Fibroblast of peridontal ligament (primary cell): ENCODE measurements at regions not wholly inside any gene's neighbourhood (a gene's known extent, or its start where the extent isn't known, plus 50 kb on each side); places are given as distances from the start of the nearest gene placed in this dataset.

Source experiments
- DNase-seq: peaks from one replicate; pipeline ENCODE4 v3.0.0-alpha.2; 2010; ENCODE audit errors: extremely low read depth

- DNase-seq, result peak; percentile 11
Measured at GRCh38 chr7:41238851-41239331, 464.0 kb downstream of the INHBA start.

GRCh38 chr7:41237956-41238355, 464.9 kb downstream of the INHBA start:
- no peak for DNase-seq

- peak; percentile 34 for DNase-seq
Measured at GRCh38 chr7:41232086-41232485, 470.8 kb downstream of the INHBA start.

- no peak for DNase-seq
Measured at GRCh38 chr7:41224063-41224763, 478.7 kb downstream of the INHBA start.

GRCh38 chr7:41222746-41223145, 480.1 kb downstream of the INHBA start:
- DNase-seq, result peak; percentile 77

GRCh38 chr7:41220266-41220665, 482.6 kb downstream of the INHBA start:
- peak; percentile 23 for DNase-seq

- DNase-seq, result peak; percentile 89
Measured at GRCh38 chr7:41219276-41219675, 483.6 kb downstream of the INHBA start.

GRCh38 chr7:41217306-41217705, 485.6 kb downstream of the INHBA start:
- DNase-seq, result no peak

- DNase-seq, result no peak
Measured at GRCh38 chr7:41207141-41207540, 495.7 kb downstream of the INHBA start.

GRCh38 chr7:41206267-41206666, 496.6 kb downstream of the INHBA start:
- DNase-seq, result no peak

- DNase-seq, result no peak
Measured at GRCh38 chr7:41205600-41205999, 497.3 kb downstream of the INHBA start.

GRCh38 chr7:41203542-41203941, 499.3 kb downstream of the INHBA start:
- no peak for DNase-seq

GRCh38 chr7:41201021-41201420, 501.9 kb downstream of the INHBA start:
- DNase-seq, result no peak

GRCh38 chr7:41199136-41199535, 503.8 kb downstream of the INHBA start:
- no peak for DNase-seq

- DNase-seq, result no peak
Measured at GRCh38 chr7:41198502-41198901, 504.4 kb downstream of the INHBA start.

GRCh38 chr7:41197769-41198168, 505.1 kb downstream of the INHBA start:
- no peak for DNase-seq

GRCh38 chr7:41193738-41194282, 509.1 kb downstream of the INHBA start:
- no peak for DNase-seq

GRCh38 chr7:41190581-41190980, 512.3 kb downstream of the INHBA start:
- no peak for DNase-seq

- DNase-seq, result peak; percentile 66
Measured at GRCh38 chr7:41189866-41190265, 513.0 kb downstream of the INHBA start.

GRCh38 chr7:41188163-41189130, 514.4 kb downstream of the INHBA start:
- peak; percentile 69 for DNase-seq

GRCh38 chr7:41187322-41187721, 515.6 kb downstream of the INHBA start:
- DNase-seq, result no peak

- DNase-seq, result no peak
Measured at GRCh38 chr7:41185851-41186250, 517.0 kb downstream of the INHBA start.
